ENCODE measurements at regions not wholly inside any gene's neighbourhood (a gene's known extent, or its start where the extent isn't known, plus 50 kb on each side); places are given as distances from the start of the nearest gene placed in this dataset.

DNA sequence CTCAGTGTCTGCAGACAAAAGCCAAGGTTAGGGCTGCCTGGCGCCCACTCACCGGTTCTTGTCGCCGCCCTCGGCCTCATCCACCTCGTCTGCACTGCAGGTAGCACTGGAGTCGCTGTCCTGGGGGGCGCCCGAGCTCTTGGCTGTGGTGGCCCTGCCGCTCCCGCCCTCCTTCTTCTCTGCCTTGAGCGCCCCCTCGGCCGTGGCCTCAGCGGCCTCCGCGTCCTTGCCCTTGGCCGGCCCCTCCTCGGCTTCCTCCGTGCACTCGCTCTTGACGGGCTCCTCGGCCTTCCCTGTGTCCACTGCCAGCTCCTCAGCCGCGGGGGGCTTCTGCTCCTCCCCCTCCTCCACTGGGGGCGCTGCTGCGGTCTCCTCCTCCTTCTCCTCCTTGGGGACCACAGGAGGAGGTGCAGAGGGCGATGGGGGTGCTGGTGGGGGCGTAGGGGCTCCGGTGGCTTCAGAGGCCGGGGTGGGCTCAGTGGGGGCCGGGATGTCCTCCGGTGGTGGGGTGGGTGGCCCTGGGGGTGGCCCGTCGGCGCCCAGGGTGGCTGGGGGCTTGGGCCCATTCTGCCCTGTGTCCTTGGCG lies 77.2 kb downstream of the RFLNA start:
- no peak overlapping the region for H3K4me3 ChIP-seq
- H3K9me3 ChIP-seq: no peaks in the 10 kb centered on the region
- peaks cover 49 to 75% (median 58%) of the 10 kb centered on the region in 4 donors for H3K4me1 ChIP-seq
- intact Hi-C loops (cut with DNase I): no loop called here
- no peak for DNase-seq (ENCODE audit: extremely low spot score)
- no peaks in the 10 kb centered on the region for H3K27me3 ChIP-seq
- peaks cover 28 to 78% (median 67%) of the 10 kb centered on the region in 4 donors for H3K36me3 ChIP-seq
- 79% methylated on average over 33 of the region's 37 CpGs for WGBS
- H3K27ac ChIP-seq (replicated peaks in 1 of 4): peak overlapping the region; percentile 86 to 92 (median 89)
- no peak for TF ChIP-seq POLR2AphosphoS5 (IDR thresholded peaks at IDR 0.05)
- TF ChIP-seq POLR2A (IDR thresholded peaks at IDR 0.05; ENCODE audit: low read depth): no peak
- TF ChIP-seq, protein P1, sequence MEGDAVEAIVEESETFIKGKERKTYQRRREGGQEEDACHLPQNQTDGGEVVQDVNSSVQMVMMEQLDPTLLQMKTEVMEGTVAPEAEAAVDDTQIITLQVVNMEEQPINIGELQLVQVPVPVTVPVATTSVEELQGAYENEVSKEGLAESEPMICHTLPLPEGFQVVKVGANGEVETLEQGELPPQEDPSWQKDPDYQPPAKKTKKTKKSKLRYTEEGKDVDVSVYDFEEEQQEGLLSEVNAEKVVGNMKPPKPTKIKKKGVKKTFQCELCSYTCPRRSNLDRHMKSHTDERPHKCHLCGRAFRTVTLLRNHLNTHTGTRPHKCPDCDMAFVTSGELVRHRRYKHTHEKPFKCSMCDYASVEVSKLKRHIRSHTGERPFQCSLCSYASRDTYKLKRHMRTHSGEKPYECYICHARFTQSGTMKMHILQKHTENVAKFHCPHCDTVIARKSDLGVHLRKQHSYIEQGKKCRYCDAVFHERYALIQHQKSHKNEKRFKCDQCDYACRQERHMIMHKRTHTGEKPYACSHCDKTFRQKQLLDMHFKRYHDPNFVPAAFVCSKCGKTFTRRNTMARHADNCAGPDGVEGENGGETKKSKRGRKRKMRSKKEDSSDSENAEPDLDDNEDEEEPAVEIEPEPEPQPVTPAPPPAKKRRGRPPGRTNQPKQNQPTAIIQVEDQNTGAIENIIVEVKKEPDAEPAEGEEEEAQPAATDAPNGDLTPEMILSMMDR (IDR thresholded peaks at IDR 0.05): no peak
- no peak for TF ChIP-seq EP300 (IDR thresholded peaks at IDR 0.05)

DNA sequence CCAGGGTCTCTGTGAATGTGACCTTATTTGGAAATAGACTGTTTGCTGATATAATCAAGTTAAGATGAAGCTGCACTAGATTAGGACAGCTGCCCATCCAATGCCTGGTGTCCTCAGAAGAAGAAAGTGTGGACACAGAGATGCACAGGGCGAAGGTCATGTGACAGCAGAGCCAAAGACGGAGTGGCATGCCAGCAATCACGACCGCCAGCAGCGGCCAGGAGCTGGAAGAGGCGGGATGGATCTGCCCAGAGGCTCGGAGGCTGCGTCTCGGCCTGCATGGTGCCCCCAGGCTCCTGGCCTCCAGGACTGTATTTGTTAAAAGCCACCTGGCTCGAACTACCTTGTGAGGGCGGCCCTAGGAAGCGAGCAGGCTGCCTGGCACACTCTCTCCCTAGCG lies 76.5 kb downstream of the RFLNA start:
- WGBS: 69% methylated on average over 10 of the region's 13 CpGs
- no peaks in the 10 kb centered on the region for H3K27me3 ChIP-seq
- H3K4me1 ChIP-seq: peaks cover 51 to 77% (median 62%) of the 10 kb centered on the region in 4 donors
- no peaks in the 10 kb centered on the region for H3K9me3 ChIP-seq
- DNase-seq (ENCODE audit: extremely low spot score): no peak
- no peak overlapping the region for H3K4me3 ChIP-seq
- H3K36me3 ChIP-seq: peaks cover 22 to 78% (median 64%) of the 10 kb centered on the region in 4 donors
- H3K27ac ChIP-seq (replicated peaks in 1 of 4): peak overlapping the region; percentile 86 to 92 (median 89)
- no peak for TF ChIP-seq POLR2A (IDR thresholded peaks at IDR 0.05; ENCODE audit: low read depth)
- TF ChIP-seq POLR2AphosphoS5 (IDR thresholded peaks at IDR 0.05): no peak
- TF ChIP-seq, protein P1 (IDR thresholded peaks at IDR 0.05): no peak
- no peak for TF ChIP-seq EP300 (IDR thresholded peaks at IDR 0.05)
- intact Hi-C loops (cut with DNase I): no loop called here

DNA sequence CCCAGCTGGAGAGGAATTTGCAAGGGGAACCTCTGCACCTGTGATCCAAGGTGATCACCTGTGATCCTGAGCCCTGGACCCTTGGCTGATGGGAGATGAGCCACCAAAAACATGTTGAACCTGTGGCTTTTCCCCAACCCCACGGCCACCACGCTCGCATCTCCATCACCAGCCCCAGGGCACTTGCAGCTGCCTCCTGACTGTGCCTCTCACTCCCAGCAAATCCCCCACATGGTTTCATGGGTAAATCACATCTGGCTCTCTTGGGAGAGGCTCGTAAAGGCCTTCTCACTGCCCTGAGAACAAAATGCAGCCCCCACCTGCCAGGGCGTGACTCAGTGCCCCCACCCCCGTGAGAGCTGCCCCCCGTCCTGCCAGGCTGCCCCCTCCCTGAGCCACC lies 76.0 kb downstream of the RFLNA start:
- H3K36me3 ChIP-seq: peaks cover 19 to 78% (median 62%) of the 10 kb centered on the region in 4 donors
- no peak for DNase-seq (ENCODE audit: extremely low spot score)
- 70% methylated on average over 5 of the region's 7 CpGs for whole genome bisulfite sequencing
- H3K9me3 ChIP-seq: no peaks in the 10 kb centered on the region
- no peak for TF ChIP-seq POLR2A (IDR thresholded peaks at IDR 0.05; ENCODE audit: low read depth)
- TF ChIP-seq POLR2AphosphoS5 (IDR thresholded peaks at IDR 0.05): no peak
- TF ChIP-seq EP300 (IDR thresholded peaks at IDR 0.05): no peak
- TF ChIP-seq, protein P1 (IDR thresholded peaks at IDR 0.05): no peak
- H3K27ac ChIP-seq (replicated peaks in 1 of 4): peak overlapping the region; percentile 86 to 92 (median 89)
- H3K4me1 ChIP-seq: peaks cover 54 to 80% (median 67%) of the 10 kb centered on the region in 4 donors
- no peaks in the 10 kb centered on the region for H3K27me3 ChIP-seq
- no peak overlapping the region for H3K4me3 ChIP-seq
- intact Hi-C loops (cut with DNase I): no loop called here

DNA sequence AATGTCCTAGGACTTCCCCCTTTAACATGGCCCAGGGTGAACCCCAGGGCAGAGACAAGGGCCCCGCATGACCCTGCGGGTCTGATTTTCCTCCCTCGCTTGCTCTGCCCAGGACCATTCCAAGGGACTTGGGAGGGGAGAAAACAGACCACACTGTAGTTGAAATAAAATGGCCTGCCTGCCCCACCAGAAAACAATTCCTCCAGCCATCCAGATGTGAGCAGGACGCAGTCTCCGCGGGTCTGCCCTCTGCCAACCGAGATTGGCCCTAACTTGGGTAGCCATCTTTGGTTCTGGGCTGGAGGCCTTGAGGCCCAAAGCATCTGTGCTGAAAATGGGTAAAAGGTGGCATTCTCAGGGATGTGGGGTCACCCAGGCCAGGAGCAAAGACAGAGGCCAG lies 75.5 kb downstream of the RFLNA start:
- Histone ChIP-seq H3K27ac (replicated peaks in 1 of 4) (peak overlapping the region; percentile 86 to 92 (median 89)), H3K4me3 (no peak overlapping the region), H3K4me1 (peaks cover 58 to 83% (median 72%) of the 10 kb centered on the region in 4 donors), H3K27me3 (no peaks in the 10 kb centered on the region), H3K36me3 (peaks cover 14 to 78% (median 61%) of the 10 kb centered on the region in 4 donors), H3K9me3 (no peaks in the 10 kb centered on the region)
- no peak for DNase-seq (ENCODE audit: extremely low spot score)
- intact Hi-C loops (cut with DNase I): no loop called here
- TF ChIP-seq POLR2A (IDR thresholded peaks at IDR 0.05; ENCODE audit: low read depth) (no peak), POLR2AphosphoS5 (IDR thresholded peaks at IDR 0.05) (no peak), EP300 (IDR thresholded peaks at IDR 0.05) (no peak)
- TF ChIP-seq, protein P1 (IDR thresholded peaks at IDR 0.05): no peak
- WGBS: 92% methylated on average over 7 of the region's 7 CpGs
